AG04450 (cell line): ENCODE measurements at regions not wholly inside any gene's neighbourhood (a gene's known extent, or its start where the extent isn't known, plus 50 kb on each side); places are given as distances from the start of the nearest gene placed in this dataset.

ENCODE experiments used
- CTCF ChIA-PET: fragments of 300-600, 350-600 bp; formaldehyde crosslinking; extraction: SDS; loops from one replicate; lab custom pipeline; 2022; ENCODE audit warnings: antibody characterized with exemption, inconsistent platforms; lab: Charles Lee
- POLR2A ChIA-PET: fragments of 350-600 bp; formaldehyde crosslinking; extraction: SDS; loops from one replicate; lab custom pipeline; 2021; ENCODE audit warnings: antibody characterized with exemption, inconsistent platforms; lab: Yijun Ruan, JAX
- DNase-seq: peaks from one replicate; pipeline ENCODE4 v3.0.0-alpha.2; 2011; ENCODE audit warnings: low read depth, low spot score
- H3K27ac ChIP-seq: one replicate; pipeline ENCODE4 v1.5.1; 2012; ENCODE audit warnings: low read depth, low read length, control low read depth
- H3K27me3 ChIP-seq: one replicate; pipeline ENCODE4 v1.6.0; 2012; ENCODE audit warnings: low read length; ENCODE audit not compliant: control insufficient read depth, insufficient read depth
- H3K4me3 ChIP-seq: 2 replicates; pipeline ENCODE4 v1.5.1; 2011; ENCODE audit warnings: mild to moderate bottlenecking, low read depth, low read length, control low read depth
- H3K9me3 ChIP-seq: 2 replicates; pipeline ENCODE4 v1.5.1; 2012; ENCODE audit warnings: low read length; ENCODE audit not compliant: control insufficient read depth, insufficient read depth
- TF ChIP-seq, protein P1 (sequence below): IDR thresholded peaks from 2 replicates; pipeline ENCODE4 v1.5.1; 2011; ENCODE audit warnings: low read depth, low read length, control low read depth, inconsistent platforms

DNA sequence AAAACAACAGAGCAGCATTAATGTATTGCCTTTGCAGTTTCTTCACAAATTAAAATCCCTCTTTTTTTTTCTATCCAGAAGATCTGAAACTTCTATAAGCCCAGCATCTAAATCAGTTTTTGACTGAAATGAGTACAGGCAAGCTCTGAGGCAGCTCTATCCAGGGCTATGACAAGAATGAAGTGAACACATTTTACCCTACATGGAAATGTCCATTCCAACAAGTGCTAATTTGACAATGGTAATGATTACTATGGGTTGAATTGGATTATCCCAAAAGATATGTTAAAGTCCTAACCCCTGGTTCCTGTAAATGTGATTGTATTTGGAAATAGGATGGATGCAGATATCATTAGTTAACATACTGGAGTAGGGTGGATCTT, 115.7 kb downstream of the RPL22L1 start:
- ChIA-PET CTCF (interaction anchor here (1.4 to 2.2 kb wide), 2 partner anchors 55 to 57 kb away, joined by 4 to 16 read pairs; no protein-coding TSS in a partner anchor), POLR2A (interaction anchor here (1.0 to 2.3 kb wide), 3 partner anchors 49 to 284 kb away, joined by 4 to 25 read pairs (median 5); no protein-coding TSS in a partner anchor)
- H3K4me3 ChIP-seq: no peak overlapping the region
- H3K9me3 ChIP-seq: no peaks in the 10 kb centered on the region
- no peaks in the 10 kb centered on the region for H3K27me3 ChIP-seq
- DNase-seq: no peak
- H3K27ac ChIP-seq: peak overlapping the region; percentile 67
- TF ChIP-seq, protein P1, sequence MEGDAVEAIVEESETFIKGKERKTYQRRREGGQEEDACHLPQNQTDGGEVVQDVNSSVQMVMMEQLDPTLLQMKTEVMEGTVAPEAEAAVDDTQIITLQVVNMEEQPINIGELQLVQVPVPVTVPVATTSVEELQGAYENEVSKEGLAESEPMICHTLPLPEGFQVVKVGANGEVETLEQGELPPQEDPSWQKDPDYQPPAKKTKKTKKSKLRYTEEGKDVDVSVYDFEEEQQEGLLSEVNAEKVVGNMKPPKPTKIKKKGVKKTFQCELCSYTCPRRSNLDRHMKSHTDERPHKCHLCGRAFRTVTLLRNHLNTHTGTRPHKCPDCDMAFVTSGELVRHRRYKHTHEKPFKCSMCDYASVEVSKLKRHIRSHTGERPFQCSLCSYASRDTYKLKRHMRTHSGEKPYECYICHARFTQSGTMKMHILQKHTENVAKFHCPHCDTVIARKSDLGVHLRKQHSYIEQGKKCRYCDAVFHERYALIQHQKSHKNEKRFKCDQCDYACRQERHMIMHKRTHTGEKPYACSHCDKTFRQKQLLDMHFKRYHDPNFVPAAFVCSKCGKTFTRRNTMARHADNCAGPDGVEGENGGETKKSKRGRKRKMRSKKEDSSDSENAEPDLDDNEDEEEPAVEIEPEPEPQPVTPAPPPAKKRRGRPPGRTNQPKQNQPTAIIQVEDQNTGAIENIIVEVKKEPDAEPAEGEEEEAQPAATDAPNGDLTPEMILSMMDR: no peak

GRCh38 chr3:170753421-170754310, 116.3 kb downstream of the RPL22L1 start:
- ChIA-PET CTCF (interaction anchor here (1.4 to 2.2 kb wide), 2 partner anchors 55 to 58 kb away, joined by 4 to 16 read pairs; no protein-coding TSS in a partner anchor), POLR2A (interaction anchor here (0.6 to 2.3 kb wide), 5 partner anchors 49 to 283 kb away, joined by 3 to 25 read pairs (median 5); no protein-coding TSS in a partner anchor)
- no peak overlapping the region for H3K4me3 ChIP-seq
- H3K27me3 ChIP-seq: no peaks in the 10 kb centered on the region
- H3K9me3 ChIP-seq: no peaks in the 10 kb centered on the region
- no peak for DNase-seq
- TF ChIP-seq, protein P1: no peak
- no peak overlapping the region for H3K27ac ChIP-seq

GRCh38 chr3:170752571-170753155, 117.3 kb downstream of the RPL22L1 start:
- Histone ChIP-seq H3K27me3 (no peaks in the 10 kb centered on the region), H3K27ac (peak overlapping the region; percentile 91), H3K9me3 (no peaks in the 10 kb centered on the region), H3K4me3 (no peak overlapping the region)
- ChIA-PET CTCF (interaction anchor here (0.8 to 3.1 kb wide), 5 partner anchors 8 to 59 kb away, joined by 3 to 12 read pairs (median 4); no protein-coding TSS in a partner anchor), POLR2A (interaction anchor here (1.1 to 2.6 kb wide), 7 partner anchors 13 to 59 kb away, joined by 3 to 32 read pairs (median 8); no protein-coding TSS in a partner anchor)
- TF ChIP-seq, protein P1: no peak
- DNase-seq: no peak

DNA sequence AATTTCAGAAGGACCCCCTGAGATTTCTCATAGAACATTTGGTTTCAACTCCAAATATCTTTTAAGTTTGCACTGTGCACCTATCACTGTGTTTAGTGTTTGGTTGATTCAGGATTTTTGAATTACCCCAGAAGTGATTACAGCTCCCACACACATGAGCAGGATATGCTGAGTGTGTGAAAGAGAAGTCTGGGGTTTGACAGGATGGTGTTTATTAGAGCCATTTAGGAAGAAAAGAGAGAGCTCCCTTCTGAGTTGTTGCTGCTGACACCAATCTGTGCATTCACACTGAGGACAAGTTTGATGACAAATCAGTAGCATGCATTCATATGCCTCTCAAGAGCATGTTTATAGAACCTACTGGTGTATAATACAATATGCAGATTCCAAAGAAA, 118.1 kb downstream of the RPL22L1 start:
- H3K27ac ChIP-seq: peak overlapping the region; percentile 91
- TF ChIP-seq, protein P1: no peak
- H3K27me3 ChIP-seq: no peaks in the 10 kb centered on the region
- no peaks in the 10 kb centered on the region for H3K9me3 ChIP-seq
- ChIA-PET CTCF (interaction anchor here (0.8 to 3.1 kb wide), 5 partner anchors 9 to 339 kb away, joined by 3 to 12 read pairs (median 4); no protein-coding TSS in a partner anchor), POLR2A (interaction anchor here (0.6 to 2.6 kb wide), 5 partner anchors 14 to 51 kb away, joined by 3 to 32 read pairs (median 4); no protein-coding TSS in a partner anchor)
- DNase-seq: no peak
- H3K4me3 ChIP-seq: no peak overlapping the region
